ENCODE measurements at regions not wholly inside any gene's neighbourhood (a gene's known extent, or its start where the extent isn't known, plus 50 kb on each side); places are given as distances from the start of the nearest gene placed in this dataset.

- TF ChIP-seq CHD4 (IDR thresholded peaks at IDR 0.05; ENCODE audit: borderline replicate concordance) = no peak
- TF ChIP-seq PHF8 (IDR thresholded peaks at IDR 0.05; ENCODE audit: borderline replicate concordance, low read depth) = no peak
- no peak for TF ChIP-seq ZFP36 (IDR thresholded peaks at IDR 0.05; ENCODE audit: borderline replicate concordance, partially characterized antibody)
- TF ChIP-seq ZC3H11A (IDR thresholded peaks at IDR 0.05) = no peak
- TF ChIP-seq CTCF (IDR thresholded peaks at IDR 0.05) = no peak
- TF ChIP-seq EHMT2 (IDR thresholded peaks at IDR 0.05; ENCODE audit: low read depth) = no peak
- no peak for TF ChIP-seq CBX2 (IDR thresholded peaks at IDR 0.05; ENCODE audit: borderline replicate concordance, low read depth)
- no peak for TF ChIP-seq MAFK (IDR thresholded peaks at IDR 0.05; ENCODE audit: partially characterized antibody)
- TF ChIP-seq CBX8 (IDR thresholded peaks at IDR 0.05) = no peak
- TF ChIP-seq REST (IDR thresholded peaks at IDR 0.05) = no peak
- no peak for TF ChIP-seq HOXB13 (CRISPR knock-in tag; IDR thresholded peaks at IDR 0.05; ENCODE audit: low read depth)
- TF ChIP-seq KDM1A (IDR thresholded peaks at IDR 0.05; ENCODE audit: low read depth) = no peak
- TF ChIP-seq FOXS1 (CRISPR knock-in tag; IDR thresholded peaks at IDR 0.05) = no peak
- no peak for TF ChIP-seq EP300 (IDR thresholded peaks at IDR 0.05)
Measured at GRCh38 chr10:53528974-53529373, 756.4 kb upstream of the MBL2 start.

GRCh38 chr10:53521046-53521445 is 748.5 kb upstream of the MBL2 start:
- DNase-seq (ENCODE audit: low read depth in 1 of 2, low spot score in 1 of 2) (no peak), ATAC-seq (no peak), FAIRE-seq (no peak)
- CTCF ChIA-PET = no interaction called here
- Histone ChIP-seq H3K4me3 (no peak overlapping the region), H3K27ac (no peak overlapping the region), H3K9me3 (no peaks in the 10 kb centered on the region; the same call in 2 of the 3 replicates), H3K4me2 (no peak overlapping the region), H3K4me1 (no peaks in the 10 kb centered on the region)
- POLR2A ChIA-PET = no interaction called here
- TF ChIP-seq PHF8 (IDR thresholded peaks at IDR 0.05; ENCODE audit: borderline replicate concordance, low read depth) (no peak), KDM1A (IDR thresholded peaks at IDR 0.05; ENCODE audit: low read depth) (no peak), ZSCAN20 (CRISPR knock-in tag; IDR thresholded peaks at IDR 0.05) (no peak), RNF2 (IDR thresholded peaks at IDR 0.05; ENCODE audit: borderline replicate concordance, low read depth) (no peak), JUNB (IDR thresholded peaks at IDR 0.05) (no peak), ELK1 (IDR thresholded peaks at IDR 0.05; ENCODE audit: low read depth, low read length) (no peak), MYC (IDR thresholded peaks at IDR 0.05; ENCODE audit: borderline replicate concordance, low read length) (no peak), RFX5 (IDR thresholded peaks at IDR 0.05) (no peak), EP300 (IDR thresholded peaks at IDR 0.05) (no peak), CTCF (IDR thresholded peaks at IDR 0.05) (no peak), CEBPB (IDR thresholded peaks at IDR 0.05) (no peak), CHD2 (IDR thresholded peaks at IDR 0.05; ENCODE audit: low read length, partially characterized antibody) (no peak), USF2 (IDR thresholded peaks at IDR 0.05) (no peak), HDAC2 (IDR thresholded peaks at IDR 0.05) (no peak), FOXS1 (CRISPR knock-in tag; IDR thresholded peaks at IDR 0.05) (no peak)
- 44% methylated on average over 2 of the region's 2 CpGs for WGBS (ENCODE audit: missing lambda C conversion rate)

More at GRCh38 chr10:53528974-53529373, 756.4 kb upstream of the MBL2 start:
- no peak for FAIRE-seq
- Histone ChIP-seq H3K4me3 (no peak overlapping the region), H3K4me2 (no peak overlapping the region), H3K9me3 (no peaks in the 10 kb centered on the region), H3K4me1 (no peaks in the 10 kb centered on the region), H3K27ac (no peak overlapping the region)
- CTCF ChIA-PET = no interaction called here
- 33% methylated on average over 2 of the region's 2 CpGs for WGBS (ENCODE audit: missing lambda C conversion rate)
- no peak for DNase-seq (ENCODE audit: low read depth in 1 of 2, low spot score in 1 of 2)
- POLR2A ChIA-PET = no interaction called here
- no peak for ATAC-seq

All from A549 (cell line).